GM12878 (cell line): ENCODE measurements at regions not wholly inside any gene's neighbourhood (a gene's known extent, or its start where the extent isn't known, plus 50 kb on each side); places are given as distances from the start of the nearest gene placed in this dataset.

Experiments used
- ATAC-seq: fragments of 200-7000 bp; cut with Tn5 transposase; 3 replicates; pipeline ENCODE4 v1.9.1; 2020; ENCODE audit warnings: mild to moderate bottlenecking, moderate library complexity
- BruUV-seq: library from RNA; stranded (reverse); fragments of 400-500 nt; replicated peaks from 2 replicates; lab custom pipeline; 2021; lab: Mats Ljungman, UMichigan
- CTCF ChIA-PET: fragments of 300-600 bp; sonication (Branson Sonifier 250); formaldehyde crosslinking; extraction: SDS; loops from one replicate; lab custom pipeline; 2021; ENCODE audit warnings: inconsistent platforms; lab: Yijun Ruan, JAX
- POLR2A ChIA-PET: fragments of 350-600 bp; formaldehyde crosslinking; extraction: SDS; loops from one replicate; lab custom pipeline; 2021; ENCODE audit warnings: inconsistent platforms; lab: Charles Lee
- RAD21 ChIA-PET: fragments of 300-600 bp; sonication (Branson Sonifier 250); formaldehyde crosslinking; loops from one replicate; lab custom pipeline; 2023; ENCODE audit warnings: antibody characterized with exemption; ENCODE audit not compliant: unreplicated experiment; lab: Charles Lee
- SMC1A ChIA-PET: fragments of 300-600 bp; sonication (Branson Sonifier 250); formaldehyde crosslinking; loops from one replicate; lab custom pipeline; 2023; ENCODE audit not compliant: unreplicated experiment, uncharacterized antibody; lab: Charles Lee
- DNase-seq: peaks from one replicate; pipeline ENCODE4 v3.0.0-alpha.2; 2011; ENCODE audit warnings: low read depth, low spot score
- FAIRE-seq: peaks from 3 replicates; lab custom pipeline; 2011; peaks lifted over from hg19 to GRCh38; lab: Jason Lieb, UNC
- H2AFZ ChIP-seq: 2 replicates; pipeline ENCODE4 v1.6.0; 2011; ENCODE audit warnings: low read depth, low read length, control low read depth; ENCODE audit not compliant: control insufficient read depth
- H3K27ac ChIP-seq: 2 replicates; pipeline ENCODE4 v1.5.1; 2011; ENCODE audit warnings: control low read depth; ENCODE audit not compliant: control insufficient read depth, insufficient read depth
- H3K27me3 ChIP-seq, 2 experiments: replicated peaks in 1 of 2; 2 replicates each; pipeline versions ENCODE4 v1.6.0 to v1.6.1; 2011; ENCODE audit warnings: low read length in 1 of 2; ENCODE audit not compliant: control insufficient read depth in 2 of 2, insufficient read depth in 2 of 2
- H3K36me3 ChIP-seq, 2 experiments: 2 replicates each; pipeline ENCODE4 v1.5.1; 2011; ENCODE audit warnings: low read length in 1 of 2; ENCODE audit not compliant: control insufficient read depth in 2 of 2, insufficient read depth in 2 of 2
- H3K4me1 ChIP-seq: 2 replicates; pipeline ENCODE4 v1.6.1; 2011; ENCODE audit warnings: mild to moderate bottlenecking, low read length, moderate library complexity, mixed read lengths; ENCODE audit not compliant: control insufficient read depth, insufficient read depth
- H3K4me2 ChIP-seq: 2 replicates; pipeline ENCODE4 v1.6.0; 2011; ENCODE audit warnings: control low read depth; ENCODE audit not compliant: control insufficient read depth, insufficient read depth
- H3K4me3 ChIP-seq: fragments of 200-600 bp; sonication (generic); 2 replicates; pipeline ENCODE4 v1.5.1; 2016
- H3K79me2 ChIP-seq: 2 replicates; pipeline ENCODE4 v1.6.0; 2011; ENCODE audit warnings: low read length; ENCODE audit not compliant: control insufficient read depth, insufficient read depth
- H3K9ac ChIP-seq: 2 replicates; pipeline ENCODE4 v1.8.0; 2011; ENCODE audit warnings: low read length, control low read depth, mixed read lengths; ENCODE audit not compliant: control insufficient read depth, insufficient read depth
- H3K9me3 ChIP-seq: replicated peaks from 3 replicates; pipeline ENCODE4 v1.5.1; 2011; ENCODE audit warnings: mild to moderate bottlenecking, low read length; ENCODE audit not compliant: control insufficient read depth, insufficient read depth
- H4K20me1 ChIP-seq: 2 replicates; pipeline ENCODE4 v1.6.0; 2011; ENCODE audit not compliant: control insufficient read depth, insufficient read depth
- CEBPZ ChIP-seq: fragments of 150-350 bp; IDR thresholded peaks from 2 replicates; pipeline ENCODE4 v1.6.1; 2016; ENCODE audit warnings: low read depth, low read length
- EGR1 ChIP-seq, 2 experiments: IDR thresholded peaks; 1 replicate in 1 of 2; 2 replicates in 1 of 2; pipeline ENCODE4 v1.6.1; 2011 to 2012; ENCODE audit warnings: low read depth in 2 of 2, low read length in 2 of 2, borderline replicate concordance in 1 of 2, mild to moderate bottlenecking in 1 of 2, moderate library complexity in 1 of 2
- GATAD2B ChIP-seq: fragments of 450-650 bp; conservative IDR thresholded peaks from 2 replicates; pipeline ENCODE4 v1.6.1; 2017; ENCODE audit warnings: low read depth, mild to moderate bottlenecking, moderate library complexity
- HDAC2 ChIP-seq: fragments of 200-600 bp; sonication (generic); IDR thresholded peaks from 2 replicates; pipeline ENCODE4 v1.6.1; 2017
- PAX5 ChIP-seq: IDR thresholded peaks from 2 replicates; pipeline ENCODE4 v1.6.1; 2011; ENCODE audit warnings: low read depth, low read length, borderline replicate concordance
- PRDM15 ChIP-seq: fragments of 450-650 bp; formaldehyde crosslinking; IDR thresholded peaks from 2 replicates; pipeline ENCODE4 v1.4.0; 2020; ENCODE audit warnings: mild to moderate bottlenecking, moderate library complexity
- RBBP5 ChIP-seq: fragments of 200-600 bp; sonication (generic); conservative IDR thresholded peaks from 2 replicates; pipeline ENCODE4 v1.6.1; 2016
- ZBTB4 ChIP-seq: fragments of 450-650 bp; formaldehyde crosslinking; IDR thresholded peaks from 2 replicates; pipeline ENCODE4 v1.4.0; 2022; ENCODE audit warnings: mild to moderate bottlenecking, moderate library complexity
- ZBTB40 ChIP-seq: fragments of 450-650 bp; IDR thresholded peaks from 2 replicates; pipeline ENCODE4 v1.6.1; 2016; ENCODE audit warnings: mild to moderate bottlenecking, moderate library complexity, borderline replicate concordance
- WGBS: methylation state at CpG from one replicate; pipeline ENCODE4 v1.1.6; 2016; ENCODE audit warnings: low lambda C conversion rate; ENCODE audit not compliant: insufficient replicate concordance, insufficient coverage; ENCODE audit errors: missing lambda C conversion rate; 5-methylcytosine and 5-hydroxymethylcytosine counted together
- in situ Hi-C: fragments of 300-500 bp; cut with MboI; formaldehyde crosslinking; loops from 9 replicates; pipeline ENCODE4 v1.14.3; 2018; ENCODE audit warnings: mixed read lengths
- intact Hi-C: fragments of 100-400 bp; cut with micrococcal nuclease; formaldehyde crosslinking; loops from one replicate; pipeline ENCODE4 v1.14.2; 2022; ENCODE audit not compliant: unreplicated experiment

GRCh38 chr16:65200156-65200773 lies 78.4 kb upstream of the CDH11 start:
- Histone ChIP-seq H3K4me2 (no peak overlapping the region), H3K9ac (no peak overlapping the region), H2AFZ (no peak overlapping the region), H3K27ac (no peak overlapping the region), H3K4me1 (no peaks in the 10 kb centered on the region), H3K9me3 (no peaks in the 10 kb centered on the region), H3K4me3 (no peak overlapping the region), H3K36me3 (no peaks in the 10 kb centered on the region), H4K20me1 (no peaks in the 10 kb centered on the region), H3K27me3 (no peaks in the 10 kb centered on the region), H3K79me2 (no peaks in the 10 kb centered on the region)
- ATAC-seq (no peak), FAIRE-seq (no peak), DNase-seq (no peak)
- 16% methylated on average over 5 of the region's 5 CpGs for WGBS
- BruUV-seq = no TSS peak
- ChIA-PET POLR2A (no interaction called here), RAD21 (no interaction called here), SMC1A (no interaction called here), CTCF (no interaction called here)
- in situ Hi-C loops = no loop called here
- intact Hi-C loops = no loop called here
- no peak for TF ChIP-seq ZBTB4 (CRISPR knock-in tag)
- TF ChIP-seq PAX5 = no peak
- no peak for TF ChIP-seq ZBTB40
- no peak for TF ChIP-seq EGR1 (IDR thresholded peaks at IDR 0.05; ENCODE audit: borderline replicate concordance in 1 of 2, low read depth in 2 of 2, low read length in 2 of 2)
- TF ChIP-seq PRDM15 (CRISPR knock-in tag) = no peak
- no peak for TF ChIP-seq GATAD2B
- no peak for TF ChIP-seq HDAC2
- no peak for TF ChIP-seq RBBP5
- no peak for TF ChIP-seq CEBPZ
